ENCODE measurements at regions not wholly inside any gene's neighbourhood (a gene's known extent, or its start where the extent isn't known, plus 50 kb on each side); places are given as distances from the start of the nearest gene placed in this dataset.

DNA sequence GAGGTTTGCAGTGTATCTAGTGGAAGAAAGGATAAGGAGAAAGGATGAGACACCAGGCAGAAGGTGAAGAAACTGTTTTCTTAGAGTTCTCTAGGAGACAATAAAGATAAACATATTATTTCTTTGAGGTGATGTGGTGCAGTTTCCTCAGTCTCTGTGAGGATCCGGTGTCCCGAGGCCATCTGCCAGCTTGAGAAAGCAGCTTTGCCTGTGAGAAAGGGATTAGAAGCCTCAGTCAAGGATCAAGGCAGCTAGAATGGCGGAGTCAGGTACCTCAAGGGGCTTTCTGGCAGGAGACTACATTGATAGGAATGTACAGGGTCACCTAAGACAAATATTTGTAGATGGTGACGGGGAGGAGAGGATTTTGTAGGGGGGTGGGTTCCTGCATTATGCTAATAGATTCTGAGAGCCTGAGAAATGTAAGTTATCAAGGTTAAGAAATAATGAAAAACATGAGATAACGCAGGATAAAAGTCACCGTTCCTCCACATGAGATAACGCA, 103.9 kb upstream of the MB21D2 start:
- H3K79me2 ChIP-seq (ENCODE audit: control insufficient read depth, insufficient read depth, low read length) = no peaks in the 10 kb centered on the region
- H3K4me3 ChIP-seq (replicated peaks in 1 of 3; ENCODE audit: insufficient read depth in 1 of 3, low read depth in 1 of 3, low read length in 3 of 3) = no peak overlapping the region
- H3K27ac ChIP-seq (ENCODE audit: insufficient read depth, low read depth, low read length) = no peak overlapping the region
- no peaks in the 10 kb centered on the region for H3K9me1 ChIP-seq (replicated peaks; ENCODE audit: control insufficient read depth, extremely low read depth, insufficient read depth, low read length)
- DNase-seq (ENCODE audit: low read depth, low spot score) = no peak
- H2AFZ ChIP-seq (ENCODE audit: low read depth, low read length) = no peak overlapping the region
- no peak overlapping the region for H3K4me2 ChIP-seq (ENCODE audit: insufficient read depth, low read length)
- CTCF ChIA-PET = no interaction called here
- no peaks in the 10 kb centered on the region for H3K9me3 ChIP-seq (replicated peaks; ENCODE audit: control insufficient read depth, insufficient read depth, low read length)
- no peaks in the 10 kb centered on the region for H3K4me1 ChIP-seq (ENCODE audit: control insufficient read depth, extremely low read depth, insufficient read depth, low read length)
- intact Hi-C loops (cut with micrococcal nuclease) = no loop called here
- dilution Hi-C loops (cut with MboI; ENCODE audit: extremely low pct_ligation_motif_present, low sequenced_read_pairs) = no loop called here
- no TSS peak for BruUV-seq (replicated peaks)
- POLR2A ChIA-PET = no interaction called here
- no peak overlapping the region for H3K9ac ChIP-seq (replicated peaks; ENCODE audit: extremely low read depth, insufficient read depth, low read length)
- FAIRE-seq = no peak
- no peaks in the 10 kb centered on the region for H3K36me3 ChIP-seq (ENCODE audit: control insufficient read depth in 2 of 2, extremely low read depth in 1 of 2, insufficient read depth in 2 of 2, low read length in 2 of 2)
- no peaks in the 10 kb centered on the region for H4K20me1 ChIP-seq (replicated peaks; ENCODE audit: control insufficient read depth, extremely low read depth, insufficient read depth, low read length)
- TF ChIP-seq FOS (IDR thresholded peaks at IDR 0.05; ENCODE audit: borderline replicate concordance, insufficient read depth, low read length) (no peak), JUN (IDR thresholded peaks at IDR 0.05; ENCODE audit: borderline replicate concordance, insufficient read depth, insufficient read length, low read depth) (no peak), MYC (IDR thresholded peaks at IDR 0.05; ENCODE audit: low read depth, low read length) (no peak), EZH2 (IDR thresholded peaks at IDR 0.05; ENCODE audit: borderline replicate concordance, low read depth, low read length, severe bottlenecking) (no peak), GATA2 (IDR thresholded peaks at IDR 0.05; ENCODE audit: insufficient read depth, insufficient read length, low read depth, low read length) (no peak), POLR2A (IDR thresholded peaks at IDR 0.05; ENCODE audit: low read depth, low read length) (no peak), POLR2AphosphoS5 (IDR thresholded peaks at IDR 0.05; ENCODE audit: insufficient read depth, low read depth, low read length) (no peak)
- TF ChIP-seq, protein P1, sequence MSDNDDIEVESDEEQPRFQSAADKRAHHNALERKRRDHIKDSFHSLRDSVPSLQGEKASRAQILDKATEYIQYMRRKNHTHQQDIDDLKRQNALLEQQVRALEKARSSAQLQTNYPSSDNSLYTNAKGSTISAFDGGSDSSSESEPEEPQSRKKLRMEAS (IDR thresholded peaks at IDR 0.05; ENCODE audit: insufficient read depth, insufficient read length) = no peak
- TF ChIP-seq, protein P2, sequence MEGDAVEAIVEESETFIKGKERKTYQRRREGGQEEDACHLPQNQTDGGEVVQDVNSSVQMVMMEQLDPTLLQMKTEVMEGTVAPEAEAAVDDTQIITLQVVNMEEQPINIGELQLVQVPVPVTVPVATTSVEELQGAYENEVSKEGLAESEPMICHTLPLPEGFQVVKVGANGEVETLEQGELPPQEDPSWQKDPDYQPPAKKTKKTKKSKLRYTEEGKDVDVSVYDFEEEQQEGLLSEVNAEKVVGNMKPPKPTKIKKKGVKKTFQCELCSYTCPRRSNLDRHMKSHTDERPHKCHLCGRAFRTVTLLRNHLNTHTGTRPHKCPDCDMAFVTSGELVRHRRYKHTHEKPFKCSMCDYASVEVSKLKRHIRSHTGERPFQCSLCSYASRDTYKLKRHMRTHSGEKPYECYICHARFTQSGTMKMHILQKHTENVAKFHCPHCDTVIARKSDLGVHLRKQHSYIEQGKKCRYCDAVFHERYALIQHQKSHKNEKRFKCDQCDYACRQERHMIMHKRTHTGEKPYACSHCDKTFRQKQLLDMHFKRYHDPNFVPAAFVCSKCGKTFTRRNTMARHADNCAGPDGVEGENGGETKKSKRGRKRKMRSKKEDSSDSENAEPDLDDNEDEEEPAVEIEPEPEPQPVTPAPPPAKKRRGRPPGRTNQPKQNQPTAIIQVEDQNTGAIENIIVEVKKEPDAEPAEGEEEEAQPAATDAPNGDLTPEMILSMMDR (IDR thresholded peaks at IDR 0.05; ENCODE audit: extremely low read depth in 1 of 2, insufficient read depth in 1 of 2, low read depth in 1 of 2, low read length in 2 of 2) = no peak
- H3K27me3 ChIP-seq (ENCODE audit: control insufficient read depth in 2 of 2, insufficient read depth in 2 of 2, low read length in 2 of 2) = no peaks in the 10 kb centered on the region
